Brain microvascular endothelial cell (primary cell): ENCODE measurements at regions not wholly inside any gene's neighbourhood (a gene's known extent, or its start where the extent isn't known, plus 50 kb on each side); places are given as distances from the start of the nearest gene placed in this dataset.

Experiments
- DNase-seq: peaks from one replicate; pipeline ENCODE4 v3.0.0-alpha.2; 2020
- H3K27ac ChIP-seq: fragments of 250-450 bp; sonication (Bioruptor Pico); 2 replicates; pipeline ENCODE4 v1.5.1; 2020; ENCODE audit warnings: mild to moderate bottlenecking, moderate library complexity
- H3K27me3 ChIP-seq: fragments of 250-450 bp; sonication (Bioruptor Pico); replicated peaks from 2 replicates; pipeline ENCODE4 v1.5.1; 2020; ENCODE audit warnings: mild to moderate bottlenecking
- H3K36me3 ChIP-seq: fragments of 250-450 bp; sonication (Bioruptor Pico); replicated peaks from 2 replicates; pipeline ENCODE4 v1.5.1; 2020; ENCODE audit warnings: mild to moderate bottlenecking
- H3K4me3 ChIP-seq: 2 replicates; pipeline ENCODE4 v1.5.1; 2011; ENCODE audit warnings: low read depth, mild to moderate bottlenecking, control low read depth, low read length, moderate library complexity
- CTCF ChIP-seq: IDR thresholded peaks from 2 replicates; pipeline ENCODE4 v1.5.1; 2011; ENCODE audit warnings: low read depth, mild to moderate bottlenecking, moderate library complexity, low read length, control low read depth, inconsistent platforms; ENCODE audit errors: missing control alignments
- in situ Hi-C: cut with HindIII; loops from 2 replicates; pipeline ENCODE4 v1.10.0; 2017; ENCODE audit warnings: low sequenced_read_pairs, low pct_ligation_motif_present

GRCh38 chr11:115944596-115944995 is 440.4 kb upstream of the CADM1 start:
- Histone ChIP-seq H3K36me3 (no peaks in the 10 kb centered on the region), H3K4me3 (no peak overlapping the region), H3K27me3 (no peaks in the 10 kb centered on the region), H3K27ac (no peak overlapping the region)
- no peak for TF ChIP-seq CTCF
- DNase-seq = no peak
- in situ Hi-C loops = no loop called here

GRCh38 chr11:115942011-115942410 is 437.8 kb upstream of the CADM1 start:
- H3K27ac ChIP-seq = peak overlapping the region; percentile 37
- H3K36me3 ChIP-seq = no peaks in the 10 kb centered on the region
- no peak for DNase-seq
- no peaks in the 10 kb centered on the region for H3K27me3 ChIP-seq
- no peak overlapping the region for H3K4me3 ChIP-seq
- in situ Hi-C loops = no loop called here
- TF ChIP-seq CTCF = no peak

- Histone ChIP-seq H3K27ac (peak overlapping the region; percentile 37), H3K27me3 (no peaks in the 10 kb centered on the region), H3K4me3 (no peak overlapping the region), H3K36me3 (no peaks in the 10 kb centered on the region)
- peak; percentile 71 for DNase-seq
- in situ Hi-C loops = no loop called here
- no peak for TF ChIP-seq CTCF
Measured at GRCh38 chr11:115941481-115941993, 437.3 kb upstream of the CADM1 start.

GRCh38 chr11:115941044-115941443 is 436.8 kb upstream of the CADM1 start:
- TF ChIP-seq CTCF = no peak
- in situ Hi-C loops = no loop called here
- DNase-seq = no peak

DNA sequence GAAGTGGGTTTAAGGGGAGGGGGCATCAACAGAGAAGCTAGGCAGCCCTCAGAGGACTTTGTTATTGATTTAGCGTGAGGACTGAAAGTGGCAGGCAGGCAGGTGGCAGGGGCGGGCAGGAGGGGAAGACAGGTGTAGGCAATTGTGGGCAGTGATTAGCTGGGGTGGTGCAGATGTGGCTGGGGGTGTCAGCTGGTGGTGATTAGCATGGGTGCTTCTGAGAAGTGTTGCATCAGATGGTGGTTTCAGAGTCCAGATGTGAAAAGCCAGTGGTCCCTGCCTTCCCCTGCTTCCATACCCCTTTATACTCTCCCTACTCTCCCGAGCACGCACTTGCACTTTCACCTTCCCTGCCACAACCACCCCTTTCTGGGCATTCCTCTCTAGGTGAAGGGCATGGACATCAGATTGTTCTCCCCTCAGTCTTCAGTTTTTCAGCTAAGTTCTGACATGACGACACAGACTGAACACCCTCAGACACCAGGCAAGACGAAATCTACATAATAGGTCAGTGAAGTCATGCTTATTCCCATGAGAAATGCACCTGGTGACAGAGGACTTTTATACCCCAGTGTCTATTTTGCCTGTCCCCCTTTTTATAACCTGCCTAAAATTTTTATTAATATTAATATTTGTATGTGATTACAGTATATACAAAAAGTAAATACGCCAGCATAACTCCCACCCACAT is 435.7 kb upstream of the CADM1 start:
- Histone ChIP-seq H3K27me3 (no peaks in the 10 kb centered on the region), H3K4me3 (no peak overlapping the region), H3K27ac (no peak overlapping the region), H3K36me3 (no peaks in the 10 kb centered on the region)
- in situ Hi-C loops = no loop called here
- no peak for TF ChIP-seq CTCF
- no peak for DNase-seq

More at GRCh38 chr11:115941044-115941443, 436.8 kb upstream of the CADM1 start:
- Histone ChIP-seq H3K4me3 (no peak overlapping the region), H3K36me3 (no peaks in the 10 kb centered on the region), H3K27me3 (no peaks in the 10 kb centered on the region), H3K27ac (no peak overlapping the region)
